GM12875 (cell line): ENCODE measurements at regions not wholly inside any gene's neighbourhood (a gene's known extent, or its start where the extent isn't known, plus 50 kb on each side); places are given as distances from the start of the nearest gene placed in this dataset.

ENCODE experiments used
- H3K4me3 ChIP-seq: one replicate; pipeline ENCODE4 v1.5.1; 2011; ENCODE audit warnings: low read depth, low read length, control low read depth
- CTCF ChIP-seq: IDR thresholded peaks from 2 replicates; pipeline ENCODE4 v1.5.1; 2011; ENCODE audit warnings: low read depth, mild to moderate bottlenecking, control low read depth, inconsistent platforms, low read length, moderate library complexity, borderline replicate concordance; ENCODE audit not compliant: insufficient read depth

GRCh38 chr18:40018266-40018665, 1936.8 kb upstream of the PIK3C3 start:
- no peak overlapping the region for H3K4me3 ChIP-seq
- TF ChIP-seq CTCF, result no peak

DNA sequence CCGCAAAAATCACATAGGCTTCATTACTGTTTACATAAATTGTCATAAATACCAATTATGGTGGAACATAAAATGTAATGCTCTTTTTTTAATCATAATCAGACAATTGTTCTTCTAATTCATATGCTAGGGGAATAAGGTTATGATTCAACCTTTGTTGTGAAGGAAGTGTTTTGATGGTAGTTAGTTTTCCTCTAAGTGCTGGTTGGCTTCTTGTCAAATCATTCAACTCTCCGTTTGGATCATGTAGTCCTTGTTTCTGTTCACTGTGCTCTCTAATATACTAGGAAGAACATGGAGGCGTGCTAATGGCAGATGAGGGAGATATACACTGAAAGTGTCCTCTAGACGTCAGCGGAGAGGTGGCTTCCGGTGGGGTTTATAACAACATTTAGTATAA, 1938.0 kb upstream of the PIK3C3 start:
- no peak overlapping the region for H3K4me3 ChIP-seq
- TF ChIP-seq CTCF, result no peak

GRCh38 chr18:40016405-40016804, 1938.6 kb upstream of the PIK3C3 start:
- no peak overlapping the region for H3K4me3 ChIP-seq
- TF ChIP-seq CTCF, result no peak

DNA sequence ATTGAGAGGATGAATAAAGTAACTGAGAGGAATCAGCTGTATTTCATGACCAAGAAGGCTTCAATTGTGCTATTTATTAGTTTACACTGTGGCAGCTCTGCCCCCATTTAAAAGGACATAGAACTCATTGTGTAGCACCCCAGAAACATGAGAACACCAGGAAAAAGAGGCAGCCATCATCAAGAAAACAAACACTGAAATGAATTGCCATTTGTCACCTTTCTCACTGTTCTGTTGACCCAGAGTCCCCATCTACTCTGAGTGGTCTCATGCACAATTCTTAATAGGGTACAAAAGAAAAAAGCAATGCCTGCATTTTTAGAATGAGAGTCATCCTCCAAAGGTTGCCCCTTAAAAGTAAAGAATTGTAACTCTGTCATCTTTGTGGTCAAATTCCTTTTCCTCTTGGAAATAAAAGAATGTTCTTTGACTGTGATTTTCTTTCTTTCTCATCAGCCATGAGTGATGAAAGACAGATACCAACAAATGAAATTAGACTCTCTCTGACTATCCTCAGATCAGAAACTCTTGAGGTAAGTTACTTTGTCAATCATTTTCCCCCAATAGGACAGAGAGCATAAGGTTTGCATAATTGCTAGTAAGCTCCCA, 1941.9 kb upstream of the PIK3C3 start:
- H3K4me3 ChIP-seq, result no peak overlapping the region
- no peak for TF ChIP-seq CTCF

DNA sequence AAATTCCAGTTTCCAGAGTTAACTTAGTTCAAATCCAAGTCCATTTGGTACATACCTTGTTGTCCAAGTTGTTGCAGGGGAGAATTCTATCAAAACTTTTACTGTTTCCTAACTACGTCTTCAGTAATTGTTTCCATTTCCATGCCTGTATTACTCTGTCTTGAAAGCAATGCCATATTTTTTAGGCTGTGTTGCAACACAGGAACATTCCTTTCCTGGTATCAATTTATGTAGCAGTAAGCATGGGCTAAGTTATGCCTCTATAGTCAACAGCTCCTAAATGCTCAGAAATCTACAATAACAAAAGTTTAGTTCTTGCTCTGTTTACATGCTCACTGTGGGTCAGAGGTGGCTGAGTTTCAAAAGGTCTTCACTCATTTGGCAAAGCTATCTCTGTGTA, 1943.8 kb upstream of the PIK3C3 start:
- no peak for TF ChIP-seq CTCF

DNA sequence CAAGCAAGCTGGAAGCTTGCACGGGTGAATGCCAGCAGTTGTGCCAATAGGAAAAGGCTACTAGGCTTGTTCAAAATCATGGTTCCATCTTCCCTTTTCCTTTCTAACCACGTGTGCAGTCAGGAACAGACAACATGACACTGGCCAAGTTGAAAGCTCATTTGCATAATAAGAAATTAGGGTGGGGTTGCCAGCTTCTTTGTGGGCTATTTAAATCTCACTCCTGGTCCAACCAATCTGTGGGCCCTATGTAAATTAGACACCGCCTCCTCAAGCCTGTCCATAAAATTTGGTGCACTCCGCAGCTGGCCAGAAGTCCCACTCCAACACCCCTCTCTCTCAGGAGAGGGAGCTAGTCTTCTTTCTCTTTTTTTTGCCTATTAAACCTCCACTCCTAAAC, 1948.4 kb upstream of the PIK3C3 start:
- no peak for TF ChIP-seq CTCF
- no peak overlapping the region for H3K4me3 ChIP-seq

More for the DNA sequence above, 1943.8 kb upstream of the PIK3C3 start:
- no peak overlapping the region for H3K4me3 ChIP-seq

DNA sequence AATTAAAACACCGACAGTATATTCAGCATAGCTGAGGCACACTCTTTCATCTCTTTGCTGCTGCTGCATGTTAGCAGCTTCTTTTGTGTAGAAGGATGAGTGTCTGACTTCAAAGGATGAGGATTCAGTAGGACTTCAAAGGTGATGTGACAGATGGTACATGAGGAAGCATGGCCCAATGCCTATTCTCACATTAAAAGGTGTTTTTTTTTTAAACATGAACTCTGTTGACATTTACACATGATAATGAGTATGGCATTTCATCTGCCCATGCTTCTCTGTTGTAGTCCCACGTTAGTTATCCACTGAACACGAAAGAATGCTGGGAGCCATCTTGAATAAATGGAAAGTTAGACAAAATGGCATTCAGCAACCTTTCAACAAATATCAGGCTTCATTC, 1950.8 kb upstream of the PIK3C3 start:
- no peak for TF ChIP-seq CTCF
- no peak overlapping the region for H3K4me3 ChIP-seq
